OCI-LY7 (cell line): ENCODE measurements at regions not wholly inside any gene's neighbourhood (a gene's known extent, or its start where the extent isn't known, plus 50 kb on each side); places are given as distances from the start of the nearest gene placed in this dataset.

Experiments
- BruUV-seq: library from RNA; stranded (reverse); fragments of 400-500 nt; replicated peaks from 2 replicates; lab custom pipeline; 2021; lab: Mats Ljungman, UMichigan
- CTCF ChIA-PET: fragments of 300-600 bp; sonication (Branson Sonifier 250); formaldehyde crosslinking; loops from one replicate; lab custom pipeline; 2022; ENCODE audit warnings: antibody characterized with exemption; ENCODE audit not compliant: unreplicated experiment; lab: Charles Lee
- POLR2A ChIA-PET: fragments of 300-600 bp; sonication (Branson Sonifier 250); formaldehyde crosslinking; loops from one replicate; lab custom pipeline; 2022; ENCODE audit warnings: antibody characterized with exemption; lab: Charles Lee
- DNase-seq: peaks from one replicate; pipeline ENCODE4 v3.0.0-alpha.2; 2015; ENCODE audit warnings: low spot score
- H2AFZ ChIP-seq: fragments of 200-600 bp; sonication (generic), shearing (Covaris generic); 2 replicates; pipeline ENCODE4 v1.6.1; 2014; ENCODE audit warnings: mild to moderate bottlenecking, antibody characterized with exemption, low read length, moderate library complexity
- H3K27ac ChIP-seq: fragments of 200-600 bp; sonication (generic); 2 replicates; pipeline ENCODE4 v1.5.1; 2014; ENCODE audit warnings: mixed run types, low read depth, mild to moderate bottlenecking, moderate library complexity, low read length, inconsistent platforms; ENCODE audit not compliant: poor library complexity, severe bottlenecking
- H3K36me3 ChIP-seq: fragments of 200-600 bp; sonication (generic); 2 replicates; pipeline ENCODE4 v1.6.1; 2014; ENCODE audit warnings: mild to moderate bottlenecking, antibody characterized with exemption, low read length, moderate library complexity, mixed read lengths; ENCODE audit not compliant: insufficient read depth
- H3K4me1 ChIP-seq: fragments of 200-600 bp; sonication (generic); 2 replicates; pipeline ENCODE4 v1.5.1; 2014; ENCODE audit warnings: mild to moderate bottlenecking, low read length; ENCODE audit not compliant: insufficient read depth, poor library complexity, severe bottlenecking
- H3K4me2 ChIP-seq: fragments of 200-600 bp; sonication (generic); 2 replicates; pipeline ENCODE4 v1.6.1; 2014; ENCODE audit warnings: mild to moderate bottlenecking, low read length
- H3K4me3 ChIP-seq: fragments of 200-600 bp; sonication (generic); 2 replicates; pipeline ENCODE4 v1.5.1; 2014; ENCODE audit warnings: mild to moderate bottlenecking, low read depth, low read length; ENCODE audit not compliant: poor library complexity, severe bottlenecking
- H3K79me2 ChIP-seq: fragments of 200-600 bp; sonication (generic); 2 replicates; pipeline ENCODE4 v1.6.1; 2016; ENCODE audit warnings: low read depth, mild to moderate bottlenecking, low read length, moderate library complexity, mixed read lengths; ENCODE audit not compliant: insufficient read depth
- H3K9me2 ChIP-seq: fragments of 200-600 bp; sonication (generic); 2 replicates; pipeline ENCODE4 v1.6.1; 2016; ENCODE audit warnings: mild to moderate bottlenecking, low read length, mixed read lengths; ENCODE audit not compliant: insufficient read depth
- H3K9me3 ChIP-seq: fragments of 200-600 bp; sonication (generic); 2 replicates; pipeline ENCODE4 v1.6.1; 2014; ENCODE audit warnings: mild to moderate bottlenecking, mixed run types, low read length, mixed read lengths
- H4K20me1 ChIP-seq: fragments of 200-600 bp; sonication (generic); 2 replicates; pipeline ENCODE4 v1.6.1; 2014; ENCODE audit warnings: mild to moderate bottlenecking, antibody characterized with exemption, low read length, moderate library complexity, mixed read lengths; ENCODE audit not compliant: insufficient read depth
- EZH2phosphoT487 ChIP-seq: fragments of 200-600 bp; sonication (generic); IDR thresholded peaks from 2 replicates; pipeline ENCODE4 v1.6.1; 2018; ENCODE audit warnings: low read depth, borderline replicate concordance, mild to moderate bottlenecking, mixed run types, antibody characterized with exemption, low read length, moderate library complexity, mixed read lengths
- intact Hi-C: fragments of 100-400 bp; cut with micrococcal nuclease; formaldehyde crosslinking; loops from one replicate; pipeline ENCODE4 v1.10.0; 2022; ENCODE audit not compliant: unreplicated experiment
- TF ChIP-seq, protein P1 (sequence below): fragments of 200-600 bp; sonication (generic); conservative IDR thresholded peaks from 2 replicates; pipeline ENCODE4 v1.5.1; 2014; ENCODE audit warnings: mild to moderate bottlenecking, antibody characterized with exemption, low read length, moderate library complexity, mixed read lengths

DNA sequence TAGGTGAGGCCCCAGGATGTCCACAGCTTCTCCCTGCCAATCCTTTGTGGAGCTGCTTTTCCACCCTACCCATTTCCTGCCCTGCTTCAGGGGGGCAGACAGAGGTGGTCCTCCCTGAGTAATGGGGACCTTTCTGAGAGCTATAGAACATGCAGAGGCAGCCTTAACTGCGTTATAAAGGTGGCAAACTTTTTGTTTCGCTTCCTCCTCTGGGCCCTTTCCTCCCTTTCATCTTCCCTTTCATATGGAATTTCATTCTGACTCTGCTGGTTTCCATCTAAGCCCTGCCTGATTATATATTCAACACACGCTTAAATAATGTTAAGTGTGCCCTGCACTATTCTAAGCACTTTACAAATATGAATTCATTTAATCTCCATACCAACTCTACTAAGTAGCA is 169.3 kb upstream of the E2F8 start:
- Histone ChIP-seq H3K79me2 (no peaks in the 10 kb centered on the region), H3K4me2 (no peak overlapping the region), H3K36me3 (no peaks in the 10 kb centered on the region), H3K4me1 (peaks cover 7% of the 10 kb centered on the region), H3K9me3 (no peaks in the 10 kb centered on the region), H3K4me3 (no peak overlapping the region), H3K27ac (no peak overlapping the region), H2AFZ (no peak overlapping the region), H3K9me2 (no peaks in the 10 kb centered on the region), H4K20me1 (no peaks in the 10 kb centered on the region)
- no TSS peak for BruUV-seq
- TF ChIP-seq, protein P1, sequence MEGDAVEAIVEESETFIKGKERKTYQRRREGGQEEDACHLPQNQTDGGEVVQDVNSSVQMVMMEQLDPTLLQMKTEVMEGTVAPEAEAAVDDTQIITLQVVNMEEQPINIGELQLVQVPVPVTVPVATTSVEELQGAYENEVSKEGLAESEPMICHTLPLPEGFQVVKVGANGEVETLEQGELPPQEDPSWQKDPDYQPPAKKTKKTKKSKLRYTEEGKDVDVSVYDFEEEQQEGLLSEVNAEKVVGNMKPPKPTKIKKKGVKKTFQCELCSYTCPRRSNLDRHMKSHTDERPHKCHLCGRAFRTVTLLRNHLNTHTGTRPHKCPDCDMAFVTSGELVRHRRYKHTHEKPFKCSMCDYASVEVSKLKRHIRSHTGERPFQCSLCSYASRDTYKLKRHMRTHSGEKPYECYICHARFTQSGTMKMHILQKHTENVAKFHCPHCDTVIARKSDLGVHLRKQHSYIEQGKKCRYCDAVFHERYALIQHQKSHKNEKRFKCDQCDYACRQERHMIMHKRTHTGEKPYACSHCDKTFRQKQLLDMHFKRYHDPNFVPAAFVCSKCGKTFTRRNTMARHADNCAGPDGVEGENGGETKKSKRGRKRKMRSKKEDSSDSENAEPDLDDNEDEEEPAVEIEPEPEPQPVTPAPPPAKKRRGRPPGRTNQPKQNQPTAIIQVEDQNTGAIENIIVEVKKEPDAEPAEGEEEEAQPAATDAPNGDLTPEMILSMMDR: no peak
- no peak for TF ChIP-seq EZH2phosphoT487
- POLR2A ChIA-PET: no interaction called here
- CTCF ChIA-PET: no interaction called here
- intact Hi-C loops: no loop called here
- DNase-seq: no peak

- TF ChIP-seq, protein P1: no peak
- no peak for TF ChIP-seq EZH2phosphoT487
- no peaks in the 10 kb centered on the region for H3K9me2 ChIP-seq
- H3K4me2 ChIP-seq: no peak overlapping the region
- no peak overlapping the region for H2AFZ ChIP-seq
- H4K20me1 ChIP-seq: no peaks in the 10 kb centered on the region
- H3K27ac ChIP-seq: no peak overlapping the region
- no peak overlapping the region for H3K4me3 ChIP-seq
- intact Hi-C loops: no loop called here
- no peaks in the 10 kb centered on the region for H3K9me3 ChIP-seq
- ChIA-PET POLR2A (interaction anchor here (1.0 kb wide), 1 partner anchor 9 kb away, joined by 3 read pairs; no protein-coding TSS in a partner anchor), CTCF (no interaction called here)
- H3K4me1 ChIP-seq: peaks cover 7% of the 10 kb centered on the region
- no TSS peak for BruUV-seq
- H3K36me3 ChIP-seq: no peaks in the 10 kb centered on the region
- no peak for DNase-seq
- H3K79me2 ChIP-seq: no peaks in the 10 kb centered on the region
These were observed 168.6 kb upstream of the E2F8 start for GRCh38 chr11:19409307-19409706.

DNA sequence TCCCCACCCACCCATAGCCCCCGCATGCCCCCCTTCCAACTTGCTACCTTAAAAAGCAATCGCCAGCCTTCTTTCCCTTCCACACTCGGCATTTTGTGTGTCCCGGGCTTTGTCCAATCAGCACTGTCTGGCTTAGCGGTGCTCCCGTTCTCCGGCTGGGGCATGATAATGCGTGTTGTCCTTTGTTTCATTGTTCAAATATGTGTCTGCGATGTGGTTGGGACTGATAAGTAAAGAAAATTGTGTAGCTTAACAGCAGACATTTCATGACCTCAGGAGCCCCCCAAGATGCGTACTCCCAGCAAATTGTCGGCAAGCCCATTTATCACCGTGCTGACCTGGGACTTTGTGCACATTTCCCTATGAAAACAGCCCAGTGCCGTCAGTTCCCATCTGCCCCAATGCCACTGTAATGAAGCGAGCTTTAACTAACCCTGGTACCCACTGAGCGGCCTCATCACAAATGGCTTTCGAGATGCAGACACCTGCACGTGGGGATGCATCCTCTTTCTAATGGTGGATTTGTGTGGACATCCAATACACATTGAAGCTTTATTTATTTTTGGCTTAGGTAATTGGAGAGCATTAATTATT is 167.0 kb upstream of the E2F8 start:
- Histone ChIP-seq H4K20me1 (no peaks in the 10 kb centered on the region), H3K36me3 (no peaks in the 10 kb centered on the region), H3K79me2 (no peaks in the 10 kb centered on the region), H3K4me3 (no peak overlapping the region), H3K27ac (no peak overlapping the region), H3K9me3 (no peaks in the 10 kb centered on the region), H2AFZ (no peak overlapping the region), H3K4me1 (peaks cover 7% of the 10 kb centered on the region), H3K9me2 (no peaks in the 10 kb centered on the region), H3K4me2 (no peak overlapping the region)
- no peak for TF ChIP-seq EZH2phosphoT487
- TF ChIP-seq, protein P1: no peak
- CTCF ChIA-PET: no interaction called here
- BruUV-seq: no TSS peak
- DNase-seq: no peak
- POLR2A ChIA-PET: interaction anchor here (0.8 kb wide), 1 partner anchor 13 kb away, joined by 5 read pairs; no protein-coding TSS in a partner anchor
- intact Hi-C loops: no loop called here
